Hematopoietic multipotent progenitor cell treated with erythropoietin and hydrocortisone succinate and interleukin-3 and kit ligand, for 4 days (in vitro differentiated cells): ENCODE measurements at regions not wholly inside any gene's neighbourhood (a gene's known extent, or its start where the extent isn't known, plus 50 kb on each side); places are given as distances from the start of the nearest gene placed in this dataset.
"Not testable (repeated sequence)": the region's sequence is repeated elsewhere in the genome, so short reads cannot be mapped to it uniquely, and the experiment has no call there.

ENCODE experiments used
- DNase-seq: peaks from one replicate; pipeline ENCODE4 v3.0.0-alpha.2; 2015

DNA sequence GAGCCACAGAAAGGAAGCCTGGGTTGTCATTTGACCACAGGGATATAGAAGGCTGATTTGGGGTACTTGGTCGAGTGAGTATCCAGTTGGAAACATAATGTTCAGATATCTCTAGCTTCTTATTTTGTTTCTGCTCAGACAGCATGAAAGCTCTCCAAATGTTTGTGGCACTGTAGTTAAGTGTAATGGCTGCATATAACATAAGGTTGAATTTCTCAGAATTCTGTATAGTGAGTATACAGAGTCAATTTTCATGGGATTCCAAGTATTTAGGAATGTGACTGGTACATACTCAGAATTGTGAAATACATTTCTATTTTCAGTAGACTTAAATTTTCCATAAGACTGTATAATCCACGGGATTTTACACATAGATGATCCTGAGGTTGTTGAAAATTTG, 2102.1 kb upstream of the RAG2 start:
- DNase-seq = no peak

DNA sequence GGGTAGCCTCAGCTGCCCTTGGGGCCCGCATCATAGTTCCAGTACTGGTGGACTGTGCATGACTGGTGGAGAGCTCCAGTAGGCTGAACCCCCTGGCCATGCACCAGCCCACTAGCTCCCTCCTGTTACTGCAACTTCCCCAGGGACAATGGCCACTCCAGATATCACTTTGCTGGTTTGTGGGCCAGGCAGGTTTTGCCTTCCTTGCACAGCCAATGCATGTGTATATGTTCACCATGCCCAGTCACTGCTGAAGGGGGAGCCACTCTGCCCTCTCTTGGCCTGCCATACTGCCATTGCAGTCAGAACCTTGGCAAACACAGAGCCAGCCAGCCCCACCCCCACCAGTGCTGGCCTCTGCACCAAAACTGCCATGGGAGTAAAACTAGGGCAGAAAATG, 2095.3 kb upstream of the RAG2 start:
- no peak for DNase-seq

DNA sequence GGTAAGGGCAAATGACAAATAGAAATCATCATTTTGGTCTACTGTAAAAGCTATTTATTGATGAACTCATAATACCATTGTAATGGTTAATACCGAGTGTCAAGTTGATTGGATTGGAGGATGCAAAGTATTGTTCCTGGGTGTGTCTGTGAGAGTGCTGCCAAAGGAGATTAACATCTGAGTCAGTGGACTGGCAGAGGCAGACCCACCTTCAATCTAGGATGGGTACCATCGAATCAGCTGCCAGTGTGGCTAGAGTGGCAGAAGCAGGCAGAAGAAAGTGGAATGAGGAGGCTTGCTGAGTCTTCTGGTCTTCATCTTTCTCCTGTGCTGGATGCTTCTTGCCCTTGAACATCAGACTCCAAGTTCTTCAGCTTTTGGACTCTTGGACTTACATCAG, 2092.2 kb upstream of the RAG2 start:
- DNase-seq = not testable (repeated sequence)

DNA sequence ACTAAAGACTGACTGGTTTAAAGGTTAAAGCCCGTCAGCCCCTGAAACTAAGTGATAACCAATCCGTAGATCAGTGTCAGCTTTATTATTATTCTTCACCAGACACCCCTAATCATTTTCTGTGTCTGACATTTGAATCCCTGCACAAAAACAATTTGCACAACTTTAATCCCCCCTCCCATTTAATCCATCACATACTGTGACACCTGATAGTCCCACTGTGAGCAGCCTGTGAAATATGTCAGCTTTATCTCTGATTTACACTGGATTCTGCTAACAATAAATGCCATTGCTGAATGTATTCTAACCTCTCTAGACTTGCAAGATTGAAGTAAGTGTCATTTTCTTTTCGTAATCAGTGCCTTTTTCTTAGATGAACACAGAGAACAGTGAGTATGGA, 2089.0 kb upstream of the RAG2 start:
- DNase-seq = no peak

DNA sequence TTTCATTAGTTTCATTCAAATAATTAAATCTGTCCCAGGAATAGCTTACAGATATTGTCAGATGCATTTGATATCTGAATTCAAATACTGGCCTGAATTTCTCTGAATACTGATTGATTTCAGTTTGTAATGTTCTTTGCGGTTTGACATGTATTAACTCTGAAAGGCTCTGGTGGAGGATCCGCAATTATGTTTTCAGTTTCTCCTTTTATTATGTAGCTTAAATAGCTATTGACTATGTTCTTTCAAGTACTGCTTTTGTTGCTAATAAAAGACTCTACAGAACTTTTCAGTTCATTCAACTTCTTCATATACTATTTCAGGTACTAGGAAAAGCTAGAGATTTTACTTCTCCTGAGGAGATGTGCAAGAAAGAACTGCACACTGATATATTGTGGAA, 2085.4 kb upstream of the RAG2 start:
- DNase-seq = no peak

DNA sequence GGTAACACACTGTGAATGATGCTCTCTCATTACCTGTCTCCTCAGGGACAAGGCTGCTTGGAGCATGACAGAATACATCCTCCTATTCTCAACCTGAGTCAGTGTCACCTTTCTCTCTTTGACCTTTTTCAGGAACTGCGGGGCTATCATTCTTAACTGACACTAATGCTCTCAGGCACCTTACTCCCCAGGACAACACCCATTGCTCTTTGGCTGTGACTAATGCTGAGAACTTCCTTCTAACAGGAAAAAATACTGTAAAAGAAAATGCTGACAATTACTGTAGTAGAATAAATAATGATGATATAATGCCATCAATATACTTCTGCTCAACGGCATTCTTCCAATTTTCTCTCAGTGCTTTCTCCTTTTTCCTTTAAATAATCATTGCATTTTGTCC, 2082.7 kb upstream of the RAG2 start:
- DNase-seq = no peak

DNA sequence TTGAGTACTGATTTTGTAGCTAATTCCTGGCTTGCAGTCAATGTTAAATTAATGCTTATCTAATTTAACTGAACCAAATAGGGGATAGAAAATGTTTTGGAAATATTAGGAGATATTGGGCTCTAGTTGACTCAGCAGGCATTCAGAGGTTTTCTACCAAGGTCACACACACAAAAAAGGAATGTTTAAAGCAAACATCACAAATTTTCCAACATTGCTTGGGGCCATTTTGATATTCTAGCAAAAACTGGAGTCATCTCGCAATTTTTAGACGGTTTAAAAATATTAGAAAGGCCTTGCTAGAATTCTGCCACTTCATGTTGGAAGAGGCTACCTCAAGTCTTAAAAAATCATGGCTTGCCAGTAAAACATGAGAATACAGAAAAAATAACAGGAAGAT, 2082.1 kb upstream of the RAG2 start:
- no peak for DNase-seq

DNA sequence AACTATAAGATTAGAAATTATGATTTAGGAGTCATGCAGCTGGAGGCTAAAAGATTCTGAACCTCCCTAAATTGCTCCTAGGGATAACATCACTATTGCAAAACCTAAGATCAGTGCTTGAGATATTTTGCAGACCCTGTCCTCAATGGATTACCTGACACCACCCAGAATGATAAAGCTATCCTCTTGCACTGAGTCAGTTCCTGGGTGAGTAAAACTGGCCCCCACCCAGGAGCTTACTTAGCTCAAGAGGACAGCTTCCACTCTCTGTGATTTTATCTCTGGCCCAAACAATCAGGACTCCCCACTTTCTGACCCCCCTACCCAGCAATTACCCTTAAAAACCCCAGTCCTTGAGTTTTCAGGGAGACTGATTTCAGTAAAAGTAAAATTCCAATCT, 2074.4 kb upstream of the RAG2 start:
- no peak for DNase-seq

DNA sequence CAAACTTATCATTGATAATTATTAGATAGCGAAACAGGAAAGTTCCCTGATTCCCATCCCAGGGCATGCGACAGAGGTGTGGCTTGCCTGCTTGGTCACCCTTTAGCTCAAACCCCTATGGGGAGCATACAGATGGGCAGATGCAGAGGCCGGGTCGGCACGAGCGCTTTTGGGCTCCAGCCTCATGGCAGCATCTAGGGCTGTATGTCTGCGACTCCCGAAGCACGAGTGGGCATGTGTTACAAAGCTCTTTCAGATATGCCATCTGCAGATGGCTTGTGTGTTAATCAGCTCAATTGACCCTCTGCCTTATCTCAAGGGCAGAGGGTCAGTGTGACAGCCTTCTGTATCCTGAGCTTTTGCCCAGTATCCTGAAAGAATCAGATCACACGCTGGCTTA, 2069.3 kb upstream of the RAG2 start:
- DNase-seq = no peak

DNA sequence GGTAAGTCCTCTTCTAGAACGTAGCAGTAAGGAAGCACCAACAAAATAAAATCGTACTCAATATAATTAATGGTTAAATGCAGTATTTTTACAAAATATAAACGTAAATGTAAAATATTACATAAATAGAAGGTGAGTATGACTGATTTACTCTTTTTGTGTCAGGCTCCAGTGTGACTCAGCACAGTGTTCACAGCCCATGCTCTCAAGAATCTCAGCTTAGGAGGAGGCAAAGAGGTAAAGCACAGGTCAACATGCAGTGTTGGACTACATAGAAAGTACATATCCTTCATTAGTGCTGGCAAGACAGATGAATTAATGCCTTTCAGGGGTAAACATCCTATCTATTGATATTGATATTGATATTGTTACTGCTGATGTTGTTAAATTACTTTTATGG, 2050.6 kb upstream of the RAG2 start:
- no peak for DNase-seq

DNA sequence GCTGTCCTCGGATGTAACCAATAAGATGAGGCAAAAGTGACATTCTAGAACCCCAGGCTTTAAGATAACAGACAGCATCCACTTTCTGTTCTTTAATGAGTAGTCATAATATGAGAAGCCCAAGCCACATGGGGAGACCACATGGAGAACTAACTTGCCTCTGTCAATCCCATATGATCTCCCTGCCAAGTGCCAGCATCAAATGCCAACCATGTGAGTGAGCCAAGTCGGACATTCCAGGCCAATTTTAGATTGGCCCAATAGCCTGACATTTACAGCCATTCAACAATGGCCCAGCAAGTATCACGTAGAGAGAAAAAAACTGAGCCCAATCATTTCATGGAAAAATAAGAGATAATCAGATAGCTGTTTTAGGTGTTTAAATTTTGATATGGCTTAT, 2048.3 kb upstream of the RAG2 start:
- DNase-seq = no peak

DNA sequence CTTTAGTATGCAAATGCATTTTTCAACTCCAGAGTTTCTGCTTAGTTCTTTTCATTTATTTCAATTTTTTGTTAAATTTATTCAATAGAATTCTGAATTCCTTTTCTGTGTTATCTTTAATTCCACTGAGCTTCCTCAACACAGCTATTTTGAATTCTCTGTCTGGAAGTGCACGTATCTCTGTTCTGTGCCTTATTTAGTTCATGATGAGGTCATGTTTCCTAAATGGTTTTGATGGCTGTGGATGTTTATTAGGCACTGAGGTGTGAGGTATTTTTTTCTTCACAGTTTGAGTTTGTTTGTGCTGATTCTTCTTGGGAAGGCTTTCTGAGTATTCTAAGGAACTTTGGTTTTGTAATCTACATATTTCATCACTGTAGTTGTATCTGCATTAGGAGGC, 2042.8 kb upstream of the RAG2 start:
- no peak for DNase-seq

DNA sequence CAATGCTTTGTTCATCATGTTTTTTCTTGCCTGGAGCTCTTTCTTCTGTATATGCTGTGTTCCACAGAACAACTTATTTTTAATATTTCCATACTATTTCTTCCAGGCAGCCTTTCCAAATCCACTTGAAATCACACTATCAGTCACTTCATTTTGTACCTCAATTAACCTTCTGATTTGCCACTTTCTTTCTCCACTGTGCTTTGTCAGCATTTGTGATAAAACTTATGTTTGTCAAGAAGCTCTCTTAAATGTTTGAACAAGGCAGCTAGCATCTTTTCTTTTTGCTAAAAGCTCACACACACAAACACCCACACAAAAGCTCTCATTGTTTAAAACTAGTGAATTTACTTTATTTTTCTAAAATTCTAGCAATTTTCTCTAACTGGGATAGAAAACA, 2014.7 kb upstream of the RAG2 start:
- no peak for DNase-seq

DNA sequence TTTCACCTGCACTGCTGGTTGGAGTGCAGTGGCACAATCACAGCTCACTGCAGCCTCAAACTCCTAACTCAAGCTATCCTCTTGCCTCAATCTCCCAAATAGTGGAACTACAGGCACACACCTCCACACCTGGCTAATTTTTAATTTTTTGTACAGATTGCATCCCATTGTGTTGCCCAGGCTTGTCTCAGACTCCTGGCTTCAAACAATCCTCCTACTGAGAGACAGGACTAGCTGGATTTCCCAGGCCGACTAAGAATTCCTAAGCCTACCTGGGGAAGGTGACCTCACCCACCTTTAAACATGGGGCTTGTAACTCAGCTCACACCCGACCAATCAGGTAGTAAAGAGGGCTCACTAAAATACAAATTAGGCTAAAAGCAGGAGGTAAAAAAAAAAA, 2003.3 kb upstream of the RAG2 start:
- not testable (repeated sequence) for DNase-seq

DNA sequence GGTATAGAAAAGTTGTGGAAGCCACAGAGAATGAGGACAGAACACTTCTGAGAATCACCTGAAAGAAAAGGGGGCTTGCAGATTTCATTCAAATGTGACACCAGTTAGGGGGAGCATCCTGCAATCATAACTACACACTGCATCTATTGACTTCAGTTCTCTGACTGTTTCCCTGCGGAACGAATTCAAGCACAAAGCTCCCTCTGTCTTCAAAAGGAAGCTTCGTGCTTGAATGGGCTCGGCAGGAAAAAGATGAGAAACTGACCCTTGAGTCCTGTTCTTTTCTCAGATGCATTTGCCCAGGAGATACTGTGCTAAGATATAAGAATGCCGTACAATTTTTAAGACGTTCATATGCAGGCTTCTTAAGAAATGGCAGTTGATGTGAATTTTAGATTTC, 2000.4 kb upstream of the RAG2 start:
- no peak for DNase-seq

DNA sequence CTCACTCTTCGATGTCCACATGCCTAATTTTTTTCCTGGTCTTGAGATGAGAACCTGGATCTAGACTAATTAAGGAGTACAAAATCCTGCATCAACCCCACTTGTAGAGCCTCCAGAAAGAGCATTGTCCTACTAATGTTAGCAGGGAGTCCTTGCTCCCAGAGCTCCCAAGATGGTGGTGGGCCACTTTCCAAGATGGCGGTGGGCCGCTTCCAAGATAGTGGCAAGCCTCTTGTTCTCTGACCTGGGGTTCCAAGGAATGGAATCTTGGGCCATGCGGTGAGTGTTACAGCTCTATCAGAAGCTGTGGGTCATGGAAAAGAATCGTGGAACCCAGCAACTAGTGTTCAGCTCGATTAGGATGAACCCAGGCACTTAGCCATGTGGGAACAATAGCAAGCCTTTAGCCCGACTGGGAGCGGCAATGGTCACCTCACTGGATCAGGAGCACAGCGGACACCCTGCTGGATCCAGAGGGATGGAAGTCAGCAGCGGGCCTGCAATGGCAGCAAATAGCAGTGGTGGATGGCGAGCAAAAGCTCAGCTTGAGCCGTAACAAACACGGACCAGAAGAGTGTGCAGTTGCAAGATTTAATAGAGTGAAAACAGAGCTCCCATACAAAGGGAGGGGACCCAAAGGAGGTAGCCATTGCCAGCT, 1997.5 kb upstream of the RAG2 start:
- DNase-seq = not testable (repeated sequence)

DNA sequence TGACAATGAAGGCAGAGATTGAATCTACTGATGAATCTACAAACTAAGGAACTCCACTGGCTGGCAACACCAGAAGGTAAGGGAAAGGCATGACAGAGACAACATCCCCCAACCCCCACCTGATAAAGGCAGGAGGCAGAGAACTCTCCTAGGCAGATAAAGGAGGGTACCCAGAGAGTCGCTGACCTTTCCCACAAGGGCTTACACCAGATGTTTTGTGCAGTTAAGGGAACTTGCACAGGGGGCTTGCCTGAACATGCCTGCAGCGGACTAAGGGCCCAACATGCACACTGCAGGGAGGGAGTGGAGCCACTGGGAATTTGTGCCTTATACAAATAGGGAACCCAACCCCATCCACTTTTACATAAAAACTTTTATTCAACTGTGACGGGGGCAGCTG, 1996.9 kb upstream of the RAG2 start:
- peak; percentile 52 for DNase-seq

DNA sequence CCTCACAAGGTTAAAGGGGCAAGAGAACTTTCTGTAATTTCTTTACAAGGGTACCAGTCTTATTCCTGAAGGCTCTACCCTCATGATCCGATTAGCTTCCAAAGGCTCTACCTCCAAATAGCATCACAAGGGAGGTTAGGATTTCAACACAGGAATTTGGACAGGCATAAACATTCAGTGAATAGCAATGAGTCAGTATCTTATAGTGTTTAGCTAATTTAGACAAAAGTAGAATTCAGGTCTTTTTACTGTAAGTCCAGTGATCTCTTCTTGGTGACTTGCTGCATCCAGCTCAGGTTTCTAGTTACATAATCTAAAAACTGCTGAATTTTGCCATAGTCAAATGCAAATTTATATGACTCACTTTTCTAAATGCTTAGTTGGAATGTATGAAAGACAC, 1995.6 kb upstream of the RAG2 start:
- DNase-seq = no peak

DNA sequence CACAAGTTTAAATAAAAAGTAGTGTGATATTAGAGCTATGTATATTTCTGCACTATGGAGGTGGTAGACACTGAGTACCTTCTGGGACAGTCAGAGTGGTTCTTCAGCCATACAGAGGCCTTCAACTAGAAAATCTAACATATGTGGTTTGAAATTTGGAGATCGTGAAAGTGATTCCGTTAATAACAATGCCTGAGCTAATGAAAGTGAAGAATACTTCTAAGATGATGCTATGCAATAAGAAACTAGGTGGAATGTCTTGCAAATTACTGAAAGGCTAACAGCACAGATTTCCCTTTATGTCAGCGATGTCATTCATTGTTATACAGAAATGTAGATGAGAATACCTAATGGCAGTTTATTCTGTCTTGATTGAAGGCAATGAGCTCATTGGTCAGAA, 1984.7 kb upstream of the RAG2 start:
- DNase-seq = no peak

DNA sequence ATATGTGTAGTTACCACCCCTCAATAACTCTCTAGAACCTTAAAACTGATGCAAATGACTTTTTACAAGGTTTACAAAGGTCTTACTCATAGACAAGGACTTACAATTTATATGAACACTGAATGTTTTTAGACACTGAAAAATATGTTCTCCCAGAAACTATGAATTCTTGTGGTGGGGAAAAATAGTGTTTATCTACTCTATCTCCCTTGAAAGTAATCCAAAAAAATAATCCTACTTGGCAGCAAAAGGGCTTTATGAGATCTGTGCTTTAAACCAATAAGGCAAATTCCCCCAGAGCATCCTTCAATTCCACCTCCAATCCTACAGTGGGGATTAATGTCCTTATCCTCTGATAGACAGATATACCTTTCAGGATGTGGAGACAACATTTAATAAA, 1984.1 kb upstream of the RAG2 start:
- DNase-seq = no peak

DNA sequence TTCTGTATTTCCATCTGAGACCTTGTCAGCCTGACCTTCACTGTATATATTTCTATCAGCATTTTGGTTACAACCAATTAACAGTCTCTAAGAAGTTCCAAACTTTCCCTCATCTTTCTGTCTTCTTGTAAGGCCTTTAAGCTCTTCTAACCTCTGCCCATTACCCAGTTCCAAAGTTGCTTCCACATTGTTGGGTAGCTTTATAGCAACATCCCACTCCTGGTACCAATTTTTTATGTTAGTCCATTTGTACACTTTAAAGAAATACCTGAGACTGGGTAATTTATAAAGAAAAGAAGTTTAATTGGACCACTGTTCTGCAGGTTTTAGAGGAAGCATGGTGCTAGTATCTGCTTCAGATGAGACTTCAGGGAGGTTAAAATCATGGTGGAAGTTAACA, 1979.7 kb upstream of the RAG2 start:
- no peak for DNase-seq

DNA sequence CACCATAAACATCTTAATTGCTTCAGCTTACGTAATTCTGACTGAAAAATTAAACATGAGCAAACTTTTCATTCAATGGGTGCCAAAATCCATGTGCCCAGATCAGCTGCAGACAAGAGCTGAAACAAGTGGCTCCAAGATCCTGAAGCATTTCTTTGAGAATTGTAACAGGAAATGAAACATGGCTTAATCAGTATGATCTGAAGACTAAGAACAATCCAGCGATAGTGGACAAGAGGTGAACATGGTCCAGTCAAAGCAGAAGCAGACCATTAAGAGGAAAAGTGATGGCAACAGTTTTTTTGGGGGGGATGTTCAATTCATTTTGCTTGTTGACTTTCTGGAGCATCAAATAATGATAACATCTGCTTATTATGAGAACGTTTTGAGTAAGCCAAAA, 1964.5 kb upstream of the RAG2 start:
- no peak for DNase-seq

DNA sequence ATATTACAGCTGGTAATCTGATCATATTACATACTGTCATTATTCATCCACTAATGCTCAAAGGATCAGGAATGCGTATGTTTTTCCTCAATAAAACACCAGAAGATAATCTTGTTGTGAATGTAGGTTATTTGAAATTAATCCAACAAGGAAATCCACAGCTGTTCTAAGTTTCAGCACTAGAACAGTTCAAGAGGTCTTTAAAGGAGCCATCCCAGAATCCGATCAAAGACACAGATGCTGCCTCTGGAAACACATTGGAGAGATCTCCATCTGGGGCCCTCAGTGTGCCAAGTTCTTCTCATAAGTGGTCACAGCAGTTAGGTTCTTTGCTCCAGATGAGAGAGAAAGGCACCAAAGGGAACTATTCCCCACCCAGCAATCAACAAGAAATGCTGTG, 1955.1 kb upstream of the RAG2 start:
- no peak for DNase-seq

DNA sequence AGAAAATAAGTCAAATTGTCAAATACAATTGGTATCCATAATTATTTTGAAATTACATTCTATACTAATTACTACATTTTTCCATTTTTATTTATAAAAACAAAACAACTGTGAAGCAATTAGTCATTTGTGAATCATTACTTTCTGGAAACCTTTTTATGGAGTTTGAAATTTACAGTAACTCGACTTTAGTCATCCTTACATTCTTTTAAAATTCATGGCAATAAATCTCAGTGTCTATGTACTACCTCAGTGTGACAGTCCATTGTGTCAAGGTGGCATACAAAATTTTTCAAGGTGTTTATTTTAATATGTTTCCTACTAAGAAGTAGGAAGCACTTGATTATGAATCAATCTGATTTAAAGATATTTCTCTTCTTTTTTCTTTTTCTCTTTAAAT, 1949.4 kb upstream of the RAG2 start:
- DNase-seq = no peak

DNA sequence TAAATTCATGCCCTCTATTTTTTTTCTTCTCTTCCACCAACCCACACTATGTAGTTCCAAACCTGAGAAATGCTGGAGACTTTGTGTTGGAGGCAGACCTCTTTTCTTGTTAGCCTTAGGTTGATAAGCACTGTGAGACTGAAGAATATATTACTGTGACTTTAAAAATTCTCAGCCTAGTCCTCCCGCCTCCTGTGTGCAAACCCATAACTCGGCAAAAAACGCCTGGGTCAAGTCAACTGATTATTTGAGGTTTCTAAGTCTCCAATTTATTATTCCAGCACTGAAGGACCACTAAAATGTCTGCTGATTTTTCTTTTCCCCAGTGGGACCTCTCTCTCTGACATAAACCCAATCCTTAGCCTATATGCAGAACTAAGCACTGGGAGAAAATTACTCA, 1946.0 kb upstream of the RAG2 start:
- no peak for DNase-seq

DNA sequence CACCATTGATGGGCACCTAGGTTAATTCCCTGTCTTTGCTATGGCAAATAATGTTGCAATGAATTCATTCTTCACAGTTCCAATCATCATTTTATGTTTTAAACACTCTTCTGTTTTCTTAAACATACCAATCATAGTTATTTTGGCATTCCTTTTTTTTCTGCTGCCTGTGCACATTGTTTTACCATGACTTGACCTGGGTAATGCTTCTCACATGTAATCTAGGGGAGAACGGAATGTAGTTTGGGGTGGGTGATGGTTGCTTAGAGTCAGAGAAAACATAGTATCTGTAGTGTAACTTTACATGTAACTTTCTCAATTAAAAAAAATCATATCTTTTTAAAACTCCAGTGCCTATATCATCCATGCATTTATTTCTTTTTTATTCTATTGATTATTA, 1945.3 kb upstream of the RAG2 start:
- DNase-seq = no peak
